Sigmoid colon (tissue), 4 donors: ENCODE measurements at regions not wholly inside any gene's neighbourhood (a gene's known extent, or its start where the extent isn't known, plus 50 kb on each side); places are given as distances from the start of the nearest gene placed in this dataset.

Experiments used
- CTCF ChIP-seq, 4 experiments: fragments of 450-650 bp in 3 of 4; fragments of 200-600 bp in 1 of 4; IDR thresholded peaks; one replicate each; pipeline ENCODE4 v1.5.1; 2016 to 2019; ENCODE audit warnings: antibody characterized with exemption in 4 of 4, mild to moderate bottlenecking in 3 of 4, moderate library complexity in 2 of 4
- EP300 ChIP-seq, 4 donors: sonication (generic); formaldehyde crosslinking; IDR thresholded peaks; one replicate each; pipeline ENCODE4 v1.6.1; 2017; ENCODE audit warnings: antibody characterized with exemption in 4 of 4
- POLR2A ChIP-seq, 2 donors: fragments of 450-650 bp; IDR thresholded peaks; one replicate each; pipeline ENCODE4 v1.6.1; 2016; ENCODE audit warnings: antibody characterized with exemption in 2 of 2, mild to moderate bottlenecking in 2 of 2, moderate library complexity in 2 of 2
- POLR2AphosphoS5 ChIP-seq, 4 donors: sonication (generic); formaldehyde crosslinking; IDR thresholded peaks; one replicate each; pipeline ENCODE4 v1.6.1; 2017; ENCODE audit warnings: antibody characterized with exemption in 4 of 4

- TF ChIP-seq CTCF (IDR thresholded peaks at IDR 0.05): no peak
- TF ChIP-seq POLR2A (IDR thresholded peaks at IDR 0.05): no peak
- no peak for TF ChIP-seq POLR2AphosphoS5 (IDR thresholded peaks at IDR 0.05)
- no peak for TF ChIP-seq EP300 (IDR thresholded peaks at IDR 0.05)
Observed at GRCh38 chr17:14444915-14445314, 144.0 kb downstream of the HS3ST3B1 start.
